HG03025 (cell line): ENCODE measurements at regions not wholly inside any gene's neighbourhood (a gene's known extent, or its start where the extent isn't known, plus 50 kb on each side); places are given as distances from the start of the nearest gene placed in this dataset.

Experiments used
- ATAC-seq: cut with Tn5 transposase; IDR thresholded peaks from one replicate; pipeline ENCODE4 v1.9.1; 2021; ENCODE audit warnings: mild to moderate bottlenecking, moderate library complexity; ENCODE audit not compliant: unreplicated experiment, low FRiP score

- no peak for ATAC-seq
These were observed 968.4 kb upstream of the SEL1L start for GRCh38 chr14:82502043-82502442.

- no peak for ATAC-seq
These were observed 971.2 kb upstream of the SEL1L start for GRCh38 chr14:82504894-82505293.

GRCh38 chr14:82510007-82510406, 976.4 kb upstream of the SEL1L start:
- no peak for ATAC-seq

- ATAC-seq = no peak
These were observed 977.7 kb upstream of the SEL1L start for GRCh38 chr14:82511399-82511798.

DNA sequence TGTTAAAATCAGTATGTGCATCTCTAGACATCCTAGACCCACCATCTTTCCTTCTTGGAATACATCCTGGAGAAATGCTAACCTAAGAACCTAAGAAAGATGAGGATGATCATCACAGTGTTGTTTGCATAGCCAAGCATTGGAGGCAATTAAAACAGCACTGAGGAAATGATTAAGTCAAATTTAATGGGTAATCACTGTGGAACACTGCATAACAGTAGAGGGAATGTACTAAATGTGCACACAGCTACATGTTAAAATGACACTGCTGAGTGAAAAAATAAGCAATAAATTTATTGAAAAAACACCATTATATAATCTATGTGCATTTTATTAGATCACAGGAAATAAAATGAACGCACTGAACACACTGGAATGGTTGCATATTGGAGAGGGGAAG, 987.1 kb upstream of the SEL1L start:
- ATAC-seq = no peak

DNA sequence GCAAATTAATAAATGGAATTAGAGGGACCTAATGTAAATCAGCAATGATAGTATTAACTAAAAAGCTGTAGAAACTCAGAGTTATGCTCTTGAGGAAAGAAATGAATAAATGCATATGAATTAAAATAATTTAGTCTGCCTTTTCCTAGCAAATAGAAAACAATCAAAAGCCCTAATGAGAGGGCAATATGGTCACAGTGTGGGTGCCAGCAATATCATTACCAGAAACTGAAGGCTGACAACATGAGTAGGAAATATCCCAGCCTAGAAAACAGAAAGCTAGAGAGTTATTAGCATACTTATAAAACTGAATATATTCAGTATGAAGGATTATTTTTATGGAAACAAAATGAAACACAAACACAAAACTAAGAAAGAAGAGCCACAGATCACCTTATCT, 987.5 kb upstream of the SEL1L start:
- no peak for ATAC-seq

DNA sequence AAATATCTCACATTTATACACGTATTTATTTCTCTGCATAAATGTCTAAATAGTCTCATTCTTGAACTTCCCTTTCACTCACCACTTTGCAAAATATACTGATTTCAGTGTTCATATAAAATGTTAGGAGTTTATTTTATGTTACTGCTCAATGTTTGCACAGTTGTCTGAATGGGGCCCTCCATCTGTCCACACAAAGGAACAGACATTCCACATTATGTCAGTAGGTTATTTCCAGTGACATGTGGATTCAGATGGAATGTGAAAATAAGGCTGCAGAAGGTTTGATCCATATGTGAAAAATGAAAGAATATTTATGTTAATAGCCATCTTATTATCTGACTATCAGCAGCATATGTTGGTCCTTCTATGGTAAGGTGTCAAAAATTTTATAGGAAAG, 994.4 kb upstream of the SEL1L start:
- no peak for ATAC-seq

DNA sequence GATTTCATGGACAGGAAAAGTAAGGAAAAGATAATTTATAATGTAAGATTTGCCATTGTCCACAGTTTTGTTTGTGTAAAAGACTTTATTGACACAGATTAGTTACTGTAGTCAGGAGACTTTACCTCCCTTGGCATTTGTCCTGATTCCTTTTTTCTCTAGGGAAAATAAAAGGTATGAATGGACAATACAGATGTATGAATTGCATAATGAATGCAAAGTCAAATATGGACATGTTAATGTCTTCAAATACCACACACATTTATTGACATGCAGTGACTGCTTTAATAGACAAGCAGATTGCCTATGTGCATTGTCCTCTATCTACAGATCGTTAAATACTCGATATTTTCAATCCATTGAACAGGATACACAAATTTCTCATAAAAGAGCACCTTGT, 999.7 kb upstream of the SEL1L start:
- ATAC-seq = no peak

DNA sequence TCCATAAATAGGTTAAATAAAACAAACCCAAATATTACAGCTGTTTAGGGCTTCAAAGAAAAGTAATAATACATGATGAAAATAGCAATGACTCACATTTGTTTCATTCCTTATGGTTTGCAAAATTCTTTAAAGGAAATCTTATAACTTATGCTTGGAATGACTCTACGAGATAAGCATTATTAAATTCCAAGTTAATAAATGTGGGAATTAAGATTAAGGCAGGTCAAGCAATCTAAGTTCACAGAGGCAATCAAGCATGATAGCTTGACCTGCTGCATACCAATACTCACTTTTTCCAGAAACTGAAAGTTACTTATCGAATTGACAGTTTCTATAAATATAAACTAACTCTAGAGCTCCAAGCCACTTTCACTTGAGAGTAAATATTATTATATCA, 1002.9 kb upstream of the SEL1L start:
- no peak for ATAC-seq

DNA sequence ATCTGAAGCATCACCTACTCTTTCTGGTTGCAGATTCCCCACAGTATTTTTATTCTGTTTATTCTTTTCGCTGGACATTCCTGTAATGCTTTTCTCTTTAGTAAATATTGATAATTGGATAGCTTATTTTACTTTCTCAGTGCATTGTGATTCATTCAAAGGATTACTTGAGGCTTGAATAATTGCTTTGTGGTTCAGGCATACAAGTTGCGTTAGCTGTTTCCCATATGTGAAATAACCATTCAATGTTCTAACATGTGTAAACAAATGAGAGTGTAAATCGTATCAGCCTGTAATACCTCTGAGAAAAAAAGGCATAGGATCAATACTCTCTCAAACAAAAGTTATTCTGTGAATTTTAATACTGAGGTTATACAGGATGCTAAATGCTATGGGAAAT, 1004.2 kb upstream of the SEL1L start:
- no peak for ATAC-seq

DNA sequence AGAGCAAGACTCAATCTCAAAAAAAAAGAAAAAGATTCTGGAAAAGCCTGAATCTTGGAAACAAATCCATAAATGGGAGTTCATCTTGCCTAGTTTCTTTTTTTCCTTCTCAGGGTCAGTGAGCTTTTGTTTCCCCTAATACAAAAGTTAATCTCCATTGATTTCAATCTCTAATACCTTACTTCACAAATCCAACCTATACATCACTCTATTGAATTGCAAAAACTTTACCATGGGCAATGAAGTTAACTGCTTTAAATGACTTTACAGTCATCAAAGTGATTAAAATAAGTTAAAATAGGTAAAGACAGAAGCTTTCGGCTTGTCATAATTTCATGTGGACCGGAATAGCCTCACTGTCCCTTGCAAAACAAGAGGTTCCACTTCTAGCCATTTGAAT, 1012.7 kb upstream of the SEL1L start:
- no peak for ATAC-seq

GRCh38 chr14:82549306-82549990, 1015.8 kb upstream of the SEL1L start:
- no peak for ATAC-seq

DNA sequence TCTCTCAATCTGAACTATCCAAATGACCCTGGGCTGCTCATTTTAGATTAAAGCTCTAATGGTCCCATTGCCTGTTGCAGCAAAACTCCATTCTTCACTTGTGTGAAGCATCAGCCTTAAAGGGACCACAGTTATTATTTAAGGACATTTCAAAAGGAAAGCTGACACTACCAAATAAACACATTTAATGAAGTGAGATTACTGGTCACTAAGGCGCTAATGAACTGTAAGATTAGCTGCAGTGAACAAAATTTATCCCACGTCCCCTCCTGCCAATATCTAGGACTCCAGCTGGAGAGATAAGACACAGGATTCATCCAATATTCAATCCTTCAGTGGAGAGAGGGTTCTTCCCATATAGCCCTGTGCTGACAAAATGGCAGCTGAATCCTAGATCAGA, 1029.2 kb upstream of the SEL1L start:
- ATAC-seq = no peak

DNA sequence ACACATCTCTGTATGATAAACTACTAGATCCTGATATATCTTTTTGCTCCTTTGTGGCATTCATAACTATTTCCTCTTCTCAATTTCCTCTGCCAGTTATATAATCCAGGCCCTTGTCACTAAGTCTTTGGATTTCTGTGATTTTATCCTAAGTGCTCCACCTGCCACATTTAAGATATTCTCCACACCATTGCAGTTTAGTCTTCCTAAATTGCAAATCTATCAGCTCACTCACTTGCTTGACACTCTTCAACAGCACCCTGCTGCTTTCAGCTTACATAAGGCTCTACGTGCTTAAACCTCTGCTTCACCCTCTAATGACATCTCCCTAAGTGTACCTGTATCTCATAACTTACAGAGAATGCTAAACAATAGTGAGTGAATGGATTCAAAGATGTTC, 1032.2 kb upstream of the SEL1L start:
- ATAC-seq = no peak

DNA sequence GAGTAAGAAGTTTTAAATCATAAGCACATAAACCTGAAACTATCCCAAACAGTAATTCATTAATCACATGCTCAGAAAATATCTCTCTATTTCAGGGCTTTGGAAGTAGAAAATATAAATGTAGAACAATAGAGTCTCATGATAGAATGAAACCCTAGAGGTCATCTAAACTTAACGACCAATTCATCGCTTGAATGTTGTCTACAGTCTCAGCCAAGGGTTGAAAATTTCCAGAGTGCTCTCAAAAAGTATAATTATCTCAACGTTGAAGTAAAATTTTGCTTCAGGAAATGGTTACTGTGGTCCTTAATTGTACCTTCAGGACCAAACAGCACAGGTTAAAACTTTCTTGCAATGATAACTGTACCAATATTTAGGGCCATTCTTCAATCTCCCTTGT, 1053.6 kb upstream of the SEL1L start:
- no peak for ATAC-seq

GRCh38 chr14:82595466-82595865, 1061.8 kb upstream of the SEL1L start:
- ATAC-seq = no peak

GRCh38 chr14:82602794-82603193, 1069.1 kb upstream of the SEL1L start:
- no peak for ATAC-seq

DNA sequence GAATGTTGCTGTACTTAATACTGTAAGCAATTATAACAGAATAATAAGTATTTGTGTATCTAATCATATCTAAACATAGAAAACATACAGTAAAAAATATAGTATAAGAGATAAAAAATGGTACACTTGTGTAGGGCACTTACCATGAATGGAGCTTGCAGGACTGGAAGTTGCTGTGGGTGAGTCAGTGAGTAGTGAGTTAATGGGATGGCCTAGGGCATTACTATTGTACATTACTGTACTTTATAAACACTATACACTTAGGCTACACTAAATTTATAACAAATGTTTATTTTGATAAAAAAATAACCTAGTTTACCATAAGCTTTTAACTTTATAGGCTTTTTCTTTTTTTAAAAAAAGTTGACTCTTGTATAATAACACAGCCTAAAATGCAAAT, 1071.2 kb upstream of the SEL1L start:
- no peak for ATAC-seq

- no peak for ATAC-seq
These were observed 1088.3 kb upstream of the SEL1L start for GRCh38 chr14:82621881-82622450.

GRCh38 chr14:82626156-82627066, 1092.8 kb upstream of the SEL1L start:
- ATAC-seq = no peak

DNA sequence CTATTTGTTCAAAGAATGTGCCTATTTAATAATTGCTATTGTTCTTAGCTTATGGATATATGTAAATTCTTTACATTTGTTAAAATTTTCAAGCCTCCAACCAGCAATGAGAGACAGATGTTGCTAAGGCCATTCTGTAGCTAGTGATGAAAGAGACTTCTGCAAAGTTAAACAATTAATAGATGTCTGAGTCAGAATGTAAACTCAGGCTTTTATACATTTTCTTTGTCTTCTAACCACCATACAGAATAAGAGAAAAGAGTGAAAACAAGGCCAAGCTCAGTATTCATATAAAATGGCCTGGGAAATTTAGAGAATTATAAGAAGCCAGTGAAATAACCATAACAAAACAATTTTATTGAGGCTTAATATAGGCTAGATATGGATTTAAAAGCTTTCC, 1102.3 kb upstream of the SEL1L start:
- no peak for ATAC-seq

- no peak for ATAC-seq
These were observed 1102.8 kb upstream of the SEL1L start for GRCh38 chr14:82636426-82636825.
